GM12891 (cell line): ENCODE measurements at regions not wholly inside any gene's neighbourhood (a gene's known extent, or its start where the extent isn't known, plus 50 kb on each side); places are given as distances from the start of the nearest gene placed in this dataset.

Source experiments
- PAX5 ChIP-seq: IDR thresholded peaks from 2 replicates; pipeline ENCODE4 v1.6.1; 2011; ENCODE audit warnings: low read length, moderate library complexity, mild to moderate bottlenecking; ENCODE audit not compliant: insufficient read depth, severe bottlenecking
- POLR2A ChIP-seq: IDR thresholded peaks from 2 replicates; pipeline ENCODE4 v1.6.1; 2011; ENCODE audit warnings: low read depth, low read length, control low read depth
- POLR2AphosphoS5 ChIP-seq: IDR thresholded peaks from 2 replicates; pipeline ENCODE4 v1.6.1; 2011; ENCODE audit warnings: low read depth, low read length, control low read depth
- TAF1 ChIP-seq: IDR thresholded peaks from 2 replicates; pipeline ENCODE4 v1.6.1; 2011; ENCODE audit warnings: low read depth, low read length, control low read depth

DNA sequence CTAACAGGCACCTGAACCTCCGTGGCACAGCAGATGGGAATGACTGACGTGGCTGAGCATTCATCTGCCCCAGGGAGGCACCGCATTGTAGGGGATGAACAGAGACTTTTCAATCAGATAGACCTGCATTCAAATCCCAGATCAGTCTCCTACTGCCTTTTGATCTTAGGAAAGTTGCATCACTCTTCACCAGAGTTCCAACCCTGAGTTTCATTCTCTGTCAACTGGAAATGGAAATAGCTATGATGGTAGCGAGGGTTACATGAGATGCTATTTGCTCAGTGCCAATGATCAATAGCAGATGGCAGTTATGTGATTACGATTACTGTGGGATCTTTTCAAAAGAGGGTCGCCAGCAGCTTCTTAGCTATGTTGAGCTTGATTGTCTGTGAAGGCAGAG lies 189.3 kb upstream of the RFC3 start:
- TF ChIP-seq TAF1 = no peak
- no peak for TF ChIP-seq PAX5
- TF ChIP-seq POLR2A = no peak
- TF ChIP-seq POLR2AphosphoS5 = no peak
